Chondrocyte (in vitro differentiated cells): ENCODE measurements at regions not wholly inside any gene's neighbourhood (a gene's known extent, or its start where the extent isn't known, plus 50 kb on each side); places are given as distances from the start of the nearest gene placed in this dataset.

Source experiments
- DNase-seq: peaks from one replicate; pipeline ENCODE4 v3.0.0; 2021; ENCODE audit warnings: mixed read lengths, low spot score
- H3K27ac Mint-ChIP-seq: one replicate; pipeline ENCODE4 v1.8.0; 2021; ENCODE audit warnings: mild to moderate bottlenecking, moderate library complexity, mixed read lengths; ENCODE audit not compliant: unreplicated experiment
- H3K27me3 Mint-ChIP-seq: 2 replicates; pipeline ENCODE4 v1.8.0; 2021; ENCODE audit warnings: low read depth, mixed read lengths
- H3K36me3 Mint-ChIP-seq: 2 replicates; pipeline ENCODE4 v1.8.0; 2021; ENCODE audit warnings: low read depth, mixed read lengths
- H3K4me1 Mint-ChIP-seq: 2 replicates; pipeline ENCODE4 v1.8.0; 2021; ENCODE audit warnings: low read depth, mild to moderate bottlenecking, mixed read lengths
- H3K4me3 Mint-ChIP-seq: one replicate; pipeline ENCODE4 v1.8.0; 2021; ENCODE audit warnings: mild to moderate bottlenecking, moderate library complexity, mixed read lengths; ENCODE audit not compliant: unreplicated experiment
- H3K9me3 Mint-ChIP-seq: 2 replicates; pipeline ENCODE4 v1.8.0; 2021; ENCODE audit warnings: low read depth, mixed read lengths
- TF ChIP-seq, protein P1 (sequence below): fragments of 200-600 bp; sonication (generic); IDR thresholded peaks from 2 replicates; pipeline ENCODE4 v1.5.0; 2021; ENCODE audit warnings: antibody characterized with exemption, mild to moderate bottlenecking, moderate library complexity

- Mint-ChIP-seq H3K4me3 (no peak overlapping the region), H3K4me1 (peaks cover 17% of the 10 kb centered on the region), H3K27me3 (no peaks in the 10 kb centered on the region), H3K36me3 (peaks cover 10% of the 10 kb centered on the region), H3K9me3 (peaks cover 37% of the 10 kb centered on the region), H3K27ac (no peak overlapping the region)
- TF ChIP-seq, protein P1, sequence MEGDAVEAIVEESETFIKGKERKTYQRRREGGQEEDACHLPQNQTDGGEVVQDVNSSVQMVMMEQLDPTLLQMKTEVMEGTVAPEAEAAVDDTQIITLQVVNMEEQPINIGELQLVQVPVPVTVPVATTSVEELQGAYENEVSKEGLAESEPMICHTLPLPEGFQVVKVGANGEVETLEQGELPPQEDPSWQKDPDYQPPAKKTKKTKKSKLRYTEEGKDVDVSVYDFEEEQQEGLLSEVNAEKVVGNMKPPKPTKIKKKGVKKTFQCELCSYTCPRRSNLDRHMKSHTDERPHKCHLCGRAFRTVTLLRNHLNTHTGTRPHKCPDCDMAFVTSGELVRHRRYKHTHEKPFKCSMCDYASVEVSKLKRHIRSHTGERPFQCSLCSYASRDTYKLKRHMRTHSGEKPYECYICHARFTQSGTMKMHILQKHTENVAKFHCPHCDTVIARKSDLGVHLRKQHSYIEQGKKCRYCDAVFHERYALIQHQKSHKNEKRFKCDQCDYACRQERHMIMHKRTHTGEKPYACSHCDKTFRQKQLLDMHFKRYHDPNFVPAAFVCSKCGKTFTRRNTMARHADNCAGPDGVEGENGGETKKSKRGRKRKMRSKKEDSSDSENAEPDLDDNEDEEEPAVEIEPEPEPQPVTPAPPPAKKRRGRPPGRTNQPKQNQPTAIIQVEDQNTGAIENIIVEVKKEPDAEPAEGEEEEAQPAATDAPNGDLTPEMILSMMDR = no peak
- DNase-seq = no peak
Observed at GRCh38 chr6:148090326-148090725, 252.3 kb upstream of the SASH1 start.

DNA sequence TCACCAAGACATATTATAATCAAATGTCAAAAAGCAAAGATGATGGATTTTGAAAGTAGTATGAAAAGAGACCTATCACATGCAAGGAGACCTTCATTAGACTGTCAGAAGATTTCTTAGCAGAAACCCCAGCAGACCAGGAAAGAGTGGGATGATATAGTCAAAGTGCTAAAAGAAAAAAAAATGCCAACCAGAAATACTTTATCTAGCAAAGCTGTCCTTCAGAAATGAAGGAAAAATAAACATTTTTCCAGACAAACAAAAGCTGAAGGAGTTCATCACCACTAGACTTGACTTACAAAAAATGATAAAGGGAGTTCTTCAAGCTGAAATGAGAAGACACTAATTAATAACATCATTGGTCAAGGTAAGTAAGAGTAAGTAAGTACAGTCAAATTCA lies 251.2 kb upstream of the SASH1 start:
- Mint-ChIP-seq H3K27ac (no peak overlapping the region), H3K9me3 (peaks cover 34% of the 10 kb centered on the region), H3K36me3 (peaks cover 10% of the 10 kb centered on the region), H3K4me1 (peaks cover 7% of the 10 kb centered on the region), H3K4me3 (no peak overlapping the region), H3K27me3 (no peaks in the 10 kb centered on the region)
- TF ChIP-seq, protein P1 = no peak
- no peak for DNase-seq

DNA sequence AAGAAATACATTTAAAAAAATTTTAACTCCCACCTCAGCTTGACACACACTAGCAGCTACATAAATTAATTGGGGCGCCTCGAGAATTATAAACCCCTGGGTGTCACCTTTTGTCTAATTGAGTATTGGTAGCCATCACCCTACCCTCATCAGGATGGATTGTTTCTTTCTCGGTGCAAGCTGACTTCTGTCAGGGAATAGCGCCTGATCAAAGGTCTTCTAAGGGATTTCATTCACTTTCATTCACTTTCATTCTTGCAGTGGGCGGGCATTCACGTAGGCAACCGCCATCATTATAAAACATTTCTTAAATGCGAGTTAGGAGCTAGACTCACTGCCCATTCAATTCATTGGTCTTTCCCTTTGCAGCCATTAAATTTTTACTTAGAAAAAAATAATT lies 239.2 kb upstream of the SASH1 start:
- Mint-ChIP-seq H3K27ac (no peak overlapping the region), H3K27me3 (no peaks in the 10 kb centered on the region), H3K36me3 (no peaks in the 10 kb centered on the region), H3K4me1 (no peaks in the 10 kb centered on the region), H3K4me3 (no peak overlapping the region), H3K9me3 (peaks cover 2% of the 10 kb centered on the region)
- no peak for DNase-seq
- TF ChIP-seq, protein P1 = no peak

- Mint-ChIP-seq H3K4me3 (no peak overlapping the region), H3K27me3 (no peaks in the 10 kb centered on the region), H3K36me3 (no peaks in the 10 kb centered on the region), H3K4me1 (no peaks in the 10 kb centered on the region), H3K27ac (no peak overlapping the region), H3K9me3 (peaks cover 2% of the 10 kb centered on the region)
- TF ChIP-seq, protein P1 = no peak
- no peak for DNase-seq
Observed at GRCh38 chr6:148104131-148104530, 238.5 kb upstream of the SASH1 start.

GRCh38 chr6:148105695-148106094 lies 236.9 kb upstream of the SASH1 start:
- H3K27ac Mint-ChIP-seq = no peak overlapping the region
- TF ChIP-seq, protein P1 = no peak
- H3K4me3 Mint-ChIP-seq = no peak overlapping the region
- H3K4me1 Mint-ChIP-seq = no peaks in the 10 kb centered on the region
- no peaks in the 10 kb centered on the region for H3K27me3 Mint-ChIP-seq
- H3K9me3 Mint-ChIP-seq = no peaks in the 10 kb centered on the region
- H3K36me3 Mint-ChIP-seq = no peaks in the 10 kb centered on the region
- DNase-seq = no peak
